ENCODE measurements at regions not wholly inside any gene's neighbourhood (a gene's known extent, or its start where the extent isn't known, plus 50 kb on each side); places are given as distances from the start of the nearest gene placed in this dataset.

GRCh38 chr7:91778416-91778815 is 102.1 kb downstream of the MTERF1 start:
- TF ChIP-seq POLR2AphosphoS5 (IDR thresholded peaks at IDR 0.05; ENCODE audit: low read depth, low read length) (no peak), JUND (IDR thresholded peaks at IDR 0.05) (no peak)
- H3K9ac ChIP-seq (ENCODE audit: low read length): no peak overlapping the region
- H3K9me2 ChIP-seq (ENCODE audit: insufficient read depth): no peaks in the 10 kb centered on the region
- H3K36me3 ChIP-seq (ENCODE audit: control insufficient read depth in 1 of 2, insufficient read depth in 2 of 2, low read length in 2 of 2): no peaks in the 10 kb centered on the region
- no peaks in the 10 kb centered on the region for H3K27me3 ChIP-seq (ENCODE audit: insufficient read depth, low read length)
- intact Hi-C loops (cut with micrococcal nuclease): no loop called here
- no peak for ATAC-seq
- no peaks in the 10 kb centered on the region for H4K20me1 ChIP-seq (ENCODE audit: insufficient read depth)
- CTCF ChIA-PET: no interaction called here
- BruUV-seq (replicated peaks): no TSS peak
- no peak overlapping the region for H3K4me3 ChIP-seq (replicated peaks in 1 of 2; ENCODE audit: low read depth in 1 of 2, low read length in 2 of 2)
- H2AFZ ChIP-seq (ENCODE audit: low read depth, low read length, poor library complexity, severe bottlenecking): no peak overlapping the region
- RAD21 ChIA-PET (ENCODE audit: low non-redundant PET in 1 of 2, low total read pairs in 2 of 2, uncharacterized antibody in 2 of 2, unreplicated experiment in 2 of 2): no interaction called here
- no peak for DNase-seq (ENCODE audit: low read depth, low spot score)
- no peaks in the 10 kb centered on the region for H3K4me1 ChIP-seq (ENCODE audit: control insufficient read depth in 1 of 2, insufficient read depth in 2 of 2, low read length in 2 of 2)
- no peak overlapping the region for H3K4me2 ChIP-seq (ENCODE audit: low read length)
- no peaks in the 10 kb centered on the region for H3K79me2 ChIP-seq (ENCODE audit: insufficient read depth, low read length)
- H3K9me3 ChIP-seq (ENCODE audit: control insufficient read depth in 1 of 2, insufficient read depth in 1 of 2, low read depth in 1 of 2, low read length in 2 of 2): no peaks in the 10 kb centered on the region
- H3K27ac ChIP-seq (ENCODE audit: low read depth, low read length): no peak overlapping the region
- POLR2A ChIA-PET: no interaction called here

GRCh38 chr7:91780521-91780920 is 100.0 kb downstream of the MTERF1 start:
- H3K4me3 ChIP-seq (replicated peaks in 1 of 2; ENCODE audit: low read depth in 1 of 2, low read length in 2 of 2): no peak overlapping the region
- H2AFZ ChIP-seq (ENCODE audit: low read depth, low read length, poor library complexity, severe bottlenecking): no peak overlapping the region
- no peaks in the 10 kb centered on the region for H3K9me3 ChIP-seq (ENCODE audit: control insufficient read depth in 1 of 2, insufficient read depth in 1 of 2, low read depth in 1 of 2, low read length in 2 of 2)
- H3K4me2 ChIP-seq (ENCODE audit: low read length): no peak overlapping the region
- no peaks in the 10 kb centered on the region for H3K79me2 ChIP-seq (ENCODE audit: insufficient read depth, low read length)
- BruUV-seq (replicated peaks): no TSS peak
- ATAC-seq (no peak), DNase-seq (ENCODE audit: low read depth, low spot score) (no peak)
- no peaks in the 10 kb centered on the region for H3K36me3 ChIP-seq (ENCODE audit: control insufficient read depth in 1 of 2, insufficient read depth in 2 of 2, low read length in 2 of 2)
- H3K27ac ChIP-seq (ENCODE audit: low read depth, low read length): no peak overlapping the region
- no peaks in the 10 kb centered on the region for H3K9me2 ChIP-seq (ENCODE audit: insufficient read depth)
- H4K20me1 ChIP-seq (ENCODE audit: insufficient read depth): no peaks in the 10 kb centered on the region
- no peaks in the 10 kb centered on the region for H3K27me3 ChIP-seq (ENCODE audit: insufficient read depth, low read length)
- no peak overlapping the region for H3K9ac ChIP-seq (ENCODE audit: low read length)
- no peaks in the 10 kb centered on the region for H3K4me1 ChIP-seq (ENCODE audit: control insufficient read depth in 1 of 2, insufficient read depth in 2 of 2, low read length in 2 of 2)
- TF ChIP-seq SIN3A (IDR thresholded peaks at IDR 0.05; ENCODE audit: low read depth) (no peak), EZH2phosphoT487 (IDR thresholded peaks at IDR 0.05; ENCODE audit: borderline replicate concordance) (no peak), CBX3 (IDR thresholded peaks at IDR 0.05; ENCODE audit: low read depth) (no peak), REST (IDR thresholded peaks at IDR 0.05; ENCODE audit: low read depth) (no peak), ELF1 (IDR thresholded peaks at IDR 0.05; ENCODE audit: borderline replicate concordance, low read depth) (no peak), EGR1 (IDR thresholded peaks at IDR 0.05; ENCODE audit: low read depth) (no peak), ZBTB33 (IDR thresholded peaks at IDR 0.05; ENCODE audit: extremely low read depth, insufficient replicate concordance, low read length) (no peak), CTCF (IDR thresholded peaks at IDR 0.05 in 2 of 3, conservative IDR thresholded peaks at IDR 0.05 in 1 of 3; ENCODE audit: borderline replicate concordance in 1 of 3, insufficient read depth in 1 of 3, low read depth in 2 of 3, low read length in 2 of 3) (no peak), SRF (IDR thresholded peaks at IDR 0.05; ENCODE audit: low read depth) (no peak)
- ChIA-PET RAD21 (ENCODE audit: low non-redundant PET in 1 of 2, low total read pairs in 2 of 2, uncharacterized antibody in 2 of 2, unreplicated experiment in 2 of 2) (no interaction called here), POLR2A (no interaction called here), CTCF (no interaction called here)
- intact Hi-C loops (cut with micrococcal nuclease): loop anchor here (10.0 kb wide), 1 partner anchor 496 kb away; no protein-coding TSS in a partner anchor
